ENCODE measurements at regions not wholly inside any gene's neighbourhood (a gene's known extent, or its start where the extent isn't known, plus 50 kb on each side); places are given as distances from the start of the nearest gene placed in this dataset.

DNA sequence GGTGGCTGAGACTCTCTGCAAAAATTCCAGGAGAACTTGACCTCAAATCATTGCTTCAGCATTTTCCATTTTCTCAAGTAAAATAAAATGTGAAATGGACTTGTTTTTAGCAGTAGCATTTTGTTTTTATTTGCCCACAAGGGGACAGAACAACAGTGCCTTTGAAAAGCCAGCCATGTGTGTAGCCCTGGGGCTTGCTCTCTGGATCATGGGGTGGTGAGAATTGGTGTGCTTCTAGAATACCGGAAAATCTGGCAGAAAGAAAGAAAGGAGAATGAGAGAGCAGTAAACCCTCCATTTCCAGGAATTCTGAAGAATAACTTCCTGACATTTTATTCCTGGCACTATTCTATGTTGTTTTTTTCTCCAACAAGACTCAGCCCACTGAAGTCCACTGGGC is 254.7 kb upstream of the MOCS1 start:
- TF ChIP-seq, protein P1, sequence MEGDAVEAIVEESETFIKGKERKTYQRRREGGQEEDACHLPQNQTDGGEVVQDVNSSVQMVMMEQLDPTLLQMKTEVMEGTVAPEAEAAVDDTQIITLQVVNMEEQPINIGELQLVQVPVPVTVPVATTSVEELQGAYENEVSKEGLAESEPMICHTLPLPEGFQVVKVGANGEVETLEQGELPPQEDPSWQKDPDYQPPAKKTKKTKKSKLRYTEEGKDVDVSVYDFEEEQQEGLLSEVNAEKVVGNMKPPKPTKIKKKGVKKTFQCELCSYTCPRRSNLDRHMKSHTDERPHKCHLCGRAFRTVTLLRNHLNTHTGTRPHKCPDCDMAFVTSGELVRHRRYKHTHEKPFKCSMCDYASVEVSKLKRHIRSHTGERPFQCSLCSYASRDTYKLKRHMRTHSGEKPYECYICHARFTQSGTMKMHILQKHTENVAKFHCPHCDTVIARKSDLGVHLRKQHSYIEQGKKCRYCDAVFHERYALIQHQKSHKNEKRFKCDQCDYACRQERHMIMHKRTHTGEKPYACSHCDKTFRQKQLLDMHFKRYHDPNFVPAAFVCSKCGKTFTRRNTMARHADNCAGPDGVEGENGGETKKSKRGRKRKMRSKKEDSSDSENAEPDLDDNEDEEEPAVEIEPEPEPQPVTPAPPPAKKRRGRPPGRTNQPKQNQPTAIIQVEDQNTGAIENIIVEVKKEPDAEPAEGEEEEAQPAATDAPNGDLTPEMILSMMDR (IDR thresholded peaks at IDR 0.05): no peak
- TF ChIP-seq EP300 (IDR thresholded peaks at IDR 0.05) (no peak), POLR2A (IDR thresholded peaks at IDR 0.05) (no peak), POLR2AphosphoS5 (IDR thresholded peaks at IDR 0.05) (no peak)
- H3K4me3 ChIP-seq: no peak overlapping the region
- no peak overlapping the region for H3K27ac ChIP-seq
- 45 to 55% methylated on average over 1 of the region's 1 CpG for WGBS, 2 donors (ENCODE audit: low coverage in 1 of 2)
- ATAC-seq: no peak
- H3K27me3 ChIP-seq: peaks cover 5% of the 10 kb centered on the region
- H3K36me3 ChIP-seq: no peaks in the 10 kb centered on the region
- peaks cover 0 to 5% (median 0%) of the 10 kb centered on the region in 3 donors for H3K9me3 ChIP-seq
- H3K4me1 ChIP-seq: no peaks in the 10 kb centered on the region

DNA sequence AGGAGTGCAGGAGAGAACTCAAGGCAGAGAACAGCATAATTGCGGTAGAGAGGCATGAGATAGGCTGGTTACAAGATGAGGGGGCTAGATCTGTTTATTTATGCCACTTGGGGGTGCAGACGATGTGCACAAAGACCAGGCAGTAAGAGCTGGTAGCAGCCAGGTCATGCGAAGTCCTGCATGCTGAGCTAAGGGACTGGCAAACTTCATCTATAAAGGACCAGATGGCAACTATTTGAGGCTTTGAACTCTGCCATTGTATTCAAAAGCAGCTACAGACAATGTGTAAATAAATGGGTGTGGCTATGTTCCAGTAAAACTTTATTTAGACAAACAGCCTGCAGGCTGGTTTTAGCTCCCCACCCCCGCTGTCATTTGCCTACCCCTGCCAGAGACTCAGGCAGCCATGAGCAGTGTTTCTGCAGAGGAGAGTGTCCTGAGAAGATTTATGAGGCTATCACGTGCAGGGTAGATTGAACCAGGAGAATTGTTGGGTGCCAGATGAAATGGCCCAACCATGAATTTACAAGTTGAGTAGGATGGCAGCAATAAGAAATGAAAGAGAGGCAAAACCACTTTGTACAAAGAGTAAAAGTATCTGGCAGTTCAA is 253.4 kb upstream of the MOCS1 start:
- TF ChIP-seq POLR2A (IDR thresholded peaks at IDR 0.05) (no peak), POLR2AphosphoS5 (IDR thresholded peaks at IDR 0.05) (no peak), EP300 (IDR thresholded peaks at IDR 0.05) (no peak)
- TF ChIP-seq, protein P1 (IDR thresholded peaks at IDR 0.05): no peak
- peaks cover 5% of the 10 kb centered on the region for H3K27me3 ChIP-seq
- 33 to 76% methylated on average over 2 to 5 of the region's 5 CpGs for WGBS, 2 donors (ENCODE audit: low coverage in 1 of 2)
- peaks cover 0 to 14% (median 0%) of the 10 kb centered on the region in 3 donors for H3K9me3 ChIP-seq
- no peaks in the 10 kb centered on the region for H3K36me3 ChIP-seq
- no peak overlapping the region for H3K4me3 ChIP-seq
- H3K27ac ChIP-seq: no peak overlapping the region
- no peak for ATAC-seq
- no peaks in the 10 kb centered on the region for H3K4me1 ChIP-seq

DNA sequence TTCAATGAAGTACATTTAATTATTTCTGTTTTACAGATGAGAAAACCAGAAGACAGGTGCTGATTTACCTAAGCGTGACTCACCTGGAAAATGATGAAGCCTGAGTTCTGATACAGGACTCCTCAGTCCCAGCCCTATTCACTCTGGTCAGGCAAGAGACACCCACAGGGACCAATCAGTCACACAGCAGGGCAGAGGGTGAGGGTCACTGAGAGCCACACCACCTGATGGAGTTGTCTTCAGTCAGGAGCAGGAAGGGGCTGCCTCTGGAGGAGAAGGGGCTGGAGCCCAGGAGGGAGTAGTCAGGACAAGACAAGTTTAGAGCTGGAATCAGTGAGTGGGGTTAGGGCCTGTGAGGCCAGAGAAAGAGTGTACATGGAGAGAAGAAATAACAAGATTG is 251.2 kb upstream of the MOCS1 start:
- TF ChIP-seq EP300 (IDR thresholded peaks at IDR 0.05) (no peak), POLR2AphosphoS5 (IDR thresholded peaks at IDR 0.05) (no peak)
- TF ChIP-seq, protein P1 (IDR thresholded peaks at IDR 0.05): no peak
- no CpG with 5 or more reads among the region's 1 CpG for WGBS, 2 donors (ENCODE audit: low coverage in 1 of 2)
- H3K27me3 ChIP-seq: peaks cover 5% of the 10 kb centered on the region
- no peaks in the 10 kb centered on the region for H3K4me1 ChIP-seq
- H3K27ac ChIP-seq: no peak overlapping the region
- H3K4me3 ChIP-seq: no peak overlapping the region
- H3K9me3 ChIP-seq: peaks cover 0 to 14% (median 0%) of the 10 kb centered on the region in 3 donors
- no peak for ATAC-seq
- H3K36me3 ChIP-seq: no peaks in the 10 kb centered on the region

DNA sequence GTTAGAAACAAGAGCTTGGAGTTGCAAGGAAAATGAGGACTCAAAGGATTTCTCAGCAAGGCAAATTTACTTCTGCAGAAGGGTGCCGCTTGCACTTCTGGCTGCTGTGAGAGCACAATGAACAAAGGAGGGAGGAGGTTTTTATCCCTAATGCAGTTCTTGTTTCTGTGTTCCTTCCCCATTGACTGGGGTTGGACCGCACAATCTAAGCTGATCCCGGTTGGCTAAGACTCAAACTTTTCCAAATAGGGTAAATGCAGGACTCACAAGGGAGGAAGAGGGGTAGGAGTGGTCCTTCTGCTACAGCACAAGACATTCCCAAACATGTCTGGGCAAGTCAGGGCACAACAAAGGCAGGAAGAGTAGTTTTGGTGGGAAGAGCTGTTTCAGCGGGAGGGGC is 249.6 kb upstream of the MOCS1 start:
- 88% methylated on average over 4 of the region's 4 CpGs; no CpG with 5 or more reads in 1 of the 2 donors for WGBS, 2 donors (ENCODE audit: low coverage in 1 of 2)
- no peaks in the 10 kb centered on the region for H3K36me3 ChIP-seq
- H3K9me3 ChIP-seq: peaks cover 0 to 14% (median 0%) of the 10 kb centered on the region in 3 donors
- ATAC-seq: no peak
- no peak for TF ChIP-seq POLR2AphosphoS5 (IDR thresholded peaks at IDR 0.05)
- TF ChIP-seq, protein P1 (IDR thresholded peaks at IDR 0.05): no peak
- TF ChIP-seq POLR2A (IDR thresholded peaks at IDR 0.05): no peak
- no peak for TF ChIP-seq EP300 (IDR thresholded peaks at IDR 0.05)
- H3K27me3 ChIP-seq: peaks cover 5% of the 10 kb centered on the region
- H3K4me1 ChIP-seq: no peaks in the 10 kb centered on the region
- H3K27ac ChIP-seq: no peak overlapping the region
- no peak overlapping the region for H3K4me3 ChIP-seq

DNA sequence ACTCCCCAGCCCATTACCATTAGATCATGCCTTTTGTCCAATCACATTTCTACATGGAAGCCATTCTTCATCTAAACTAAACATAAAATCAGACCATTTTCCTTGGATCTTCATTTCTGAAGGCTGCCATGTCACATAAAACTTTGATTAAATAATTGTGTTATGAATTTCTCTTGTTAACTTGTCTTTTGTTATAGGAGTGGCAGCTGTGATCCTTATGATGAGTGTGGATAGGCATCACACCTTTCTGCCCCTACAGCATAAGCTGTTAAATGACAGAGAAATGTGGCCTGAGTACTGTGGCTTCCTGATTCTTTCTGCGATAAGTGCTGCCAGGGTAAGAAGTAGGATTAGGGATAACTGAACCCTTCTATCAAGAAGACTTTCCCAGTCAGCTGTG is 247.1 kb upstream of the MOCS1 start:
- WGBS, 2 donors (ENCODE audit: low coverage in 1 of 2): 71 to 83% methylated on average over 1 of the region's 1 CpG
- no peak for TF ChIP-seq EP300 (IDR thresholded peaks at IDR 0.05)
- TF ChIP-seq POLR2AphosphoS5 (IDR thresholded peaks at IDR 0.05): no peak
- TF ChIP-seq, protein P1 (IDR thresholded peaks at IDR 0.05): no peak
- TF ChIP-seq POLR2A (IDR thresholded peaks at IDR 0.05): no peak
- no peak for ATAC-seq

More for the DNA sequence above, 247.1 kb upstream of the MOCS1 start:
- H3K36me3 ChIP-seq: no peaks in the 10 kb centered on the region
- peaks cover 7% of the 10 kb centered on the region for H3K27me3 ChIP-seq
- H3K4me1 ChIP-seq: no peaks in the 10 kb centered on the region
- peaks cover 0 to 14% (median 0%) of the 10 kb centered on the region in 3 donors for H3K9me3 ChIP-seq
- H3K4me3 ChIP-seq: no peak overlapping the region
- no peak overlapping the region for H3K27ac ChIP-seq

All from gastroesophageal sphincter (tissue), 4 donors.